Loucy (cell line): ENCODE measurements at regions not wholly inside any gene's neighbourhood (a gene's known extent, or its start where the extent isn't known, plus 50 kb on each side); places are given as distances from the start of the nearest gene placed in this dataset.

Experiments used
- H2AFZ ChIP-seq: fragments of 200-600 bp; sonication (generic); 2 replicates; pipeline ENCODE4 v1.6.0; 2016; ENCODE audit warnings: antibody characterized with exemption, mild to moderate bottlenecking, low read length, moderate library complexity
- H3F3A ChIP-seq: fragments of 200-600 bp; 2 replicates; pipeline ENCODE4 v1.6.0; 2016; ENCODE audit warnings: antibody characterized with exemption, low read depth, mild to moderate bottlenecking
- H3K27me3 ChIP-seq: fragments of 200-600 bp; sonication (generic); 2 replicates; pipeline ENCODE4 v1.6.1; 2014; ENCODE audit warnings: low read length, mild to moderate bottlenecking; ENCODE audit not compliant: insufficient read depth, poor library complexity, severe bottlenecking
- H3K36me3 ChIP-seq: fragments of 200-600 bp; sonication (generic); 2 replicates; pipeline ENCODE4 v1.6.1; 2016; ENCODE audit warnings: low read length; ENCODE audit not compliant: insufficient read depth
- H3K4me1 ChIP-seq: fragments of 200-600 bp; sonication (generic); 2 replicates; pipeline ENCODE4 v1.5.1; 2014; ENCODE audit warnings: low read length, mild to moderate bottlenecking; ENCODE audit not compliant: insufficient read depth, poor library complexity, severe bottlenecking
- H3K4me2 ChIP-seq: fragments of 200-600 bp; sonication (generic); 2 replicates; pipeline ENCODE4 v1.6.0; 2014; ENCODE audit warnings: antibody characterized with exemption, low read length, low read depth, mild to moderate bottlenecking; ENCODE audit not compliant: poor library complexity, severe bottlenecking
- H3K4me3 ChIP-seq: fragments of 200-600 bp; sonication (generic); 2 replicates; pipeline ENCODE4 v1.5.1; 2014; ENCODE audit warnings: low read length, mild to moderate bottlenecking, mixed read lengths; ENCODE audit not compliant: poor library complexity, severe bottlenecking
- H3K79me2 ChIP-seq: fragments of 200-600 bp; sonication (generic); 2 replicates; pipeline ENCODE4 v1.6.1; 2014; ENCODE audit warnings: low read length; ENCODE audit not compliant: insufficient read depth
- H3K9ac ChIP-seq: fragments of 200-600 bp; sonication (generic); 2 replicates; pipeline ENCODE4 v1.6.0; 2014; ENCODE audit warnings: mild to moderate bottlenecking, low read depth, low read length, moderate library complexity; ENCODE audit not compliant: poor library complexity, severe bottlenecking
- H3K9me2 ChIP-seq: fragments of 200-600 bp; sonication (generic); replicated peaks from 2 replicates; pipeline ENCODE4 v1.6.1; 2016; ENCODE audit warnings: low read depth, low read length, mixed read lengths
- H3K9me3 ChIP-seq: fragments of 200-600 bp; sonication (generic); 2 replicates; pipeline ENCODE4 v1.6.1; 2014; ENCODE audit warnings: mild to moderate bottlenecking, antibody characterized with exemption, low read length, low read depth; ENCODE audit not compliant: insufficient read depth
- H4K20me1 ChIP-seq: fragments of 200-600 bp; sonication (generic); 2 replicates; pipeline ENCODE4 v1.6.0; 2014; ENCODE audit warnings: antibody characterized with exemption, low read length, mild to moderate bottlenecking; ENCODE audit not compliant: insufficient read depth, poor library complexity, severe bottlenecking
- EZH2phosphoT487 ChIP-seq: fragments of 200-600 bp; IDR thresholded peaks from 2 replicates; pipeline ENCODE4 v1.6.1; 2018; ENCODE audit warnings: antibody characterized with exemption, mild to moderate bottlenecking, moderate library complexity, borderline replicate concordance
- TF ChIP-seq, protein P1 (sequence below): fragments of 200-600 bp; sonication (generic); conservative IDR thresholded peaks from 2 replicates; pipeline ENCODE4 v1.5.1; 2014; ENCODE audit warnings: mild to moderate bottlenecking, antibody characterized with exemption, low read length

DNA sequence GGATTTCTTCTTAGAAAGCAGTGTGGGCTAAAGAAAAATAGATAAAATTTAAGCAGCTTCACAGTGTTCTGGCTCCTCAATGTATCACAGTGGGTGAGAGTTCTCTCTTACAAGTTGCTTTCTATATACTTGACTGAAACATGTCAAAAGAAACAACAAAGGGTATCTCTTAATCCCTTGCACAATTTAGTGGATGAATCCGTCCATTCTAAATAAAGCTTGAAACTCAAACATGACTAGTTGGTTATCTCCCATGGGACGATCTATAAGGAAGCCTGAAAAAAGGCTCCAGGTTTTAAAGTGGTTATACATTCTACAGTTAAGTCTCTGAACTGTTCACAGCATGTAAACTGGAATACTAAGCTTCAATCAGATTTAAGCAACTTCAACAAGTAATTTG, 993.1 kb upstream of the CNTN5 start:
- H3K36me3 ChIP-seq, result no peaks in the 10 kb centered on the region

DNA sequence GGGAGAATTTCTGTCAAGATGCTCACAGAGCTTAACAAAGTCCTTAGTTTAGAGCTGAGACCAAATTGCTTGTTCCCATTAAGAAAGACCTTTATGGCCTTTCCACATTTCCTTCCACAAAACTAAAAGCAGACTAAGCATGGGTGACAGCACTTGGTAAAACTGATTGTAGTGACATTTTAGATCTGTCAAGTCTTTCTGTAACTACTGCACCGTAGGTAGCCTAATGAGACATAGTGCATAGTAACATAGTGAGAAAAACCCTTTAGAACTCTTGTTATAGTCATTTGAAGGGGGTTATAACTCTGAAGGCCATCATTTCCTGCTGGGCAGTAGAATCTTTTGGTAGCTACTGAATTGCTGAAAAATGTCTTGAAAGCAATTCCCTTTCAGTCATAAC, 990.9 kb upstream of the CNTN5 start:
- no peaks in the 10 kb centered on the region for H3K9me2 ChIP-seq
- H3K4me1 ChIP-seq, result no peaks in the 10 kb centered on the region
- no peak for TF ChIP-seq EZH2phosphoT487
- TF ChIP-seq, protein P1, sequence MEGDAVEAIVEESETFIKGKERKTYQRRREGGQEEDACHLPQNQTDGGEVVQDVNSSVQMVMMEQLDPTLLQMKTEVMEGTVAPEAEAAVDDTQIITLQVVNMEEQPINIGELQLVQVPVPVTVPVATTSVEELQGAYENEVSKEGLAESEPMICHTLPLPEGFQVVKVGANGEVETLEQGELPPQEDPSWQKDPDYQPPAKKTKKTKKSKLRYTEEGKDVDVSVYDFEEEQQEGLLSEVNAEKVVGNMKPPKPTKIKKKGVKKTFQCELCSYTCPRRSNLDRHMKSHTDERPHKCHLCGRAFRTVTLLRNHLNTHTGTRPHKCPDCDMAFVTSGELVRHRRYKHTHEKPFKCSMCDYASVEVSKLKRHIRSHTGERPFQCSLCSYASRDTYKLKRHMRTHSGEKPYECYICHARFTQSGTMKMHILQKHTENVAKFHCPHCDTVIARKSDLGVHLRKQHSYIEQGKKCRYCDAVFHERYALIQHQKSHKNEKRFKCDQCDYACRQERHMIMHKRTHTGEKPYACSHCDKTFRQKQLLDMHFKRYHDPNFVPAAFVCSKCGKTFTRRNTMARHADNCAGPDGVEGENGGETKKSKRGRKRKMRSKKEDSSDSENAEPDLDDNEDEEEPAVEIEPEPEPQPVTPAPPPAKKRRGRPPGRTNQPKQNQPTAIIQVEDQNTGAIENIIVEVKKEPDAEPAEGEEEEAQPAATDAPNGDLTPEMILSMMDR, result no peak
- no peak overlapping the region for H3K4me2 ChIP-seq
- no peak overlapping the region for H3K4me3 ChIP-seq
- H3K79me2 ChIP-seq, result no peaks in the 10 kb centered on the region
- no peaks in the 10 kb centered on the region for H3K27me3 ChIP-seq
- no peaks in the 10 kb centered on the region for H3K9me3 ChIP-seq
- no peaks in the 10 kb centered on the region for H3K36me3 ChIP-seq
- H3F3A ChIP-seq, result no peaks in the 10 kb centered on the region
- no peaks in the 10 kb centered on the region for H4K20me1 ChIP-seq
- no peak overlapping the region for H3K9ac ChIP-seq
- H2AFZ ChIP-seq, result no peak overlapping the region

More for the DNA sequence above, 993.1 kb upstream of the CNTN5 start:
- Histone ChIP-seq H4K20me1 (no peaks in the 10 kb centered on the region), H3K9me3 (no peaks in the 10 kb centered on the region), H3K9me2 (no peaks in the 10 kb centered on the region), H3F3A (no peaks in the 10 kb centered on the region), H3K79me2 (no peaks in the 10 kb centered on the region), H3K27me3 (no peaks in the 10 kb centered on the region), H2AFZ (no peak overlapping the region), H3K4me1 (no peaks in the 10 kb centered on the region), H3K9ac (no peak overlapping the region), H3K4me2 (no peak overlapping the region), H3K4me3 (no peak overlapping the region)
- TF ChIP-seq, protein P1, result no peak
- no peak for TF ChIP-seq EZH2phosphoT487

DNA sequence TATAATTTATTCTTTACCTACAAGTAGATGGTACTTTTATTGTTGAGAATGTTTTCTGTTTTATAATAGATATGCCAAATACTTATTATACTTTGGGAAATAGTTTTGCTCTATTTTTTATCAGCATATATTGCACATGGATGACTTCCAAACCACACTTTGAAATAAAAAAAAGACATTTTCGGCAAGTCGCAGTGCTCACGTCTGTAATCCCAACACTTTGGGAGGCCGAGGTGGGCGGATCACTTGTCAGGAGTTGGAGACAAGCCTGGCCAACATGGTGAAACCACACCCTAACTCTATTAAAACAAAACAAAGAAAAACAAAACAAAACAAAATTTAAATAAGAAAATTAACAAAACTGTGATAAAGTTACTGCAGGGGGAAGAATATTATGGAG, 983.9 kb upstream of the CNTN5 start:
- Histone ChIP-seq H3K9me2 (no peaks in the 10 kb centered on the region), H3K27me3 (no peaks in the 10 kb centered on the region), H4K20me1 (no peaks in the 10 kb centered on the region), H3K79me2 (no peaks in the 10 kb centered on the region), H2AFZ (no peak overlapping the region), H3K4me2 (no peak overlapping the region), H3K4me1 (no peaks in the 10 kb centered on the region), H3K36me3 (no peaks in the 10 kb centered on the region), H3F3A (no peaks in the 10 kb centered on the region), H3K9me3 (no peaks in the 10 kb centered on the region), H3K9ac (no peak overlapping the region), H3K4me3 (no peak overlapping the region)
- no peak for TF ChIP-seq EZH2phosphoT487
- TF ChIP-seq, protein P1, result no peak
